Activated naive CD4-positive, alpha-beta T cell treated with anti-CD3 and anti-CD28 coated beads for 36 hours (primary cell): ENCODE measurements at regions not wholly inside any gene's neighbourhood (a gene's known extent, or its start where the extent isn't known, plus 50 kb on each side); places are given as distances from the start of the nearest gene placed in this dataset.

ENCODE experiments used
- CTCF ChIA-PET: fragments of 350-600 bp; sonication (Branson Sonifier 250); formaldehyde crosslinking; loops from one replicate; lab custom pipeline; 2021; ENCODE audit warnings: antibody characterized with exemption; lab: Charles Lee
- DNase-seq: peaks from one replicate; pipeline ENCODE4 v3.0.0-alpha.2; 2020
- H3K27ac Mint-ChIP-seq: one replicate; pipeline ENCODE4 v1.8.0; 2021; ENCODE audit warnings: mild to moderate bottlenecking, mixed read lengths
- H3K27me3 Mint-ChIP-seq: one replicate; pipeline ENCODE4 v1.8.0; 2021; ENCODE audit warnings: low read depth, mixed read lengths
- H3K36me3 Mint-ChIP-seq: one replicate; pipeline ENCODE4 v1.8.0; 2021; ENCODE audit warnings: low read depth, mixed read lengths
- H3K4me1 Mint-ChIP-seq: one replicate; pipeline ENCODE4 v1.8.0; 2021; ENCODE audit warnings: low read depth, mixed read lengths
- H3K4me3 Mint-ChIP-seq: one replicate; pipeline ENCODE4 v1.8.0; 2021; ENCODE audit warnings: mild to moderate bottlenecking, moderate library complexity, mixed read lengths
- H3K9me3 Mint-ChIP-seq: one replicate; pipeline ENCODE4 v1.8.0; 2021; ENCODE audit warnings: mixed read lengths
- intact Hi-C: fragments of 100-400 bp; cut with micrococcal nuclease; formaldehyde crosslinking; loops from one replicate; pipeline ENCODE4 v1.15.1; 2023

DNA sequence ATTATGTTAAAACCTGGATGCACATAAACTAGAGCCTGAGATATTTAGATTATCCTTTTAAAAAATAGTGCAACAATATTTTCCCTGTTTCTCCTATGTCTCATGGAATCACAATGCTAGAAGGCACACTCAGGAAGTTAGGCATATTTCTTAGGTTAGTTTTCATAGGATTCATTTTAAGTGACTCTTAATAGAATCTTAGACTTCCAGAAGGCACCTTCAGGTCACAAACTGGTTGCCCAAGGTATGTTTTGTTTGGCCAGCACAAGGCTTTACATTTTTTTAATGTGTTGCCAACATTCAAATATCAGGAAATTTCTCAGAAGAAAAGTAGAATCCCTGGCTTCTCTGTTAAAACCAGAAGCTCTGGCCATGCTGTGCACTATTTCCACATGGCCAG lies 129.3 kb downstream of the LNPK start:
- H3K9me3 Mint-ChIP-seq, result no peaks in the 10 kb centered on the region
- H3K27me3 Mint-ChIP-seq, result peaks cover 10% of the 10 kb centered on the region
- H3K36me3 Mint-ChIP-seq, result no peaks in the 10 kb centered on the region
- no peak for DNase-seq
- CTCF ChIA-PET, result interaction anchor here (0.7 kb wide), 1 partner anchor 8 kb away, joined by 3 read pairs; no protein-coding TSS in a partner anchor
- no peak overlapping the region for H3K27ac Mint-ChIP-seq
- H3K4me1 Mint-ChIP-seq, result no peaks in the 10 kb centered on the region
- intact Hi-C loops, result no loop called here
- H3K4me3 Mint-ChIP-seq, result no peak overlapping the region

DNA sequence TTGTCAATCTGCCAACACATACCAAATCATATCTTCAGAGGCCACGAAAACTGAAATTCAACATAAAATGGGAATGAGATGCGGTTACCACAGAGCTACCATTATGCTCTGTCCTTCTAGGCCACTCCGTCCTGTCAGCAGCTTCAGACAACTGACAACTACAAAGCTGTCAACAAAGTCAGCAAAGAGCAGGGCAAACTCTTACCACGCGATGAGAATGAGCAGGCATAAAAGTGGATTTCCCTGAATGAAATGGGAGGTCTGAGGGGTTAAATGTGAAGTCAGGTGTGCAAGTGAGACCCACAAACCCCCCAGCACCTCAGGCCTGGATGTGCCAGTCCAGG lies 130.1 kb downstream of the LNPK start:
- intact Hi-C loops, result no loop called here
- H3K4me3 Mint-ChIP-seq, result no peak overlapping the region
- H3K27me3 Mint-ChIP-seq, result peaks cover 9% of the 10 kb centered on the region
- CTCF ChIA-PET, result no interaction called here
- no peaks in the 10 kb centered on the region for H3K4me1 Mint-ChIP-seq
- no peaks in the 10 kb centered on the region for H3K9me3 Mint-ChIP-seq
- H3K27ac Mint-ChIP-seq, result no peak overlapping the region
- DNase-seq, result no peak
- H3K36me3 Mint-ChIP-seq, result no peaks in the 10 kb centered on the region

DNA sequence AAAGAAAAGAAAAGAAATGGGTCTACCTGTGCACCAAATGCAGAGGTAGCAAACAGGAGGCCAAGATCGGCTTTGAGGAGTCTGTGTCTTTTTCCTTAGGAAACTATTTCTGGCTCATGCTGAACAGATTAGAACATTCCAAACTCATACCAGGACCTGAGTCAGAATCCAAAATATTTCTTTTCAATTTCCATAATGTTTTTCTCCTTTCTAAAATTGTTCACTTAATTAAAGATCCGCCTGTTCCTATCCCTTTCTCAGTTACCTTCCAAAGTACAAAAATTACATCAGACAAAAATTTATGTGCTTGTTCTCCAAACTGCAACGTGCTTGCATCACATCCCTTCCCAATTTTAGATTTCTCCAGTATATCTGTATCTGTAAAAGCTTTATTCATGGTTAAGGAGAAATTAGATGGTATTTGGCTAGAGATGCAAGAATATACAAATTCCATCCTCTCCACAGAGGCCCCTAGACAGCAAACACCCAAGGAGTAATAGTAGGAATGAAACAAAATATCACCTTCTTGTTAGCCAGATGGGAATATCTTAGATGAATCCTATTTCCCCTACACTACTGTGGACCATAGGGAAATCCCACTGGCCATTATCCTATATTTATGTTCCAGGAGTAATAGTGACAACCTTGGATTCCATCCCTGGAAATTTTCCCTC lies 130.6 kb downstream of the LNPK start:
- no peaks in the 10 kb centered on the region for H3K4me1 Mint-ChIP-seq

DNA sequence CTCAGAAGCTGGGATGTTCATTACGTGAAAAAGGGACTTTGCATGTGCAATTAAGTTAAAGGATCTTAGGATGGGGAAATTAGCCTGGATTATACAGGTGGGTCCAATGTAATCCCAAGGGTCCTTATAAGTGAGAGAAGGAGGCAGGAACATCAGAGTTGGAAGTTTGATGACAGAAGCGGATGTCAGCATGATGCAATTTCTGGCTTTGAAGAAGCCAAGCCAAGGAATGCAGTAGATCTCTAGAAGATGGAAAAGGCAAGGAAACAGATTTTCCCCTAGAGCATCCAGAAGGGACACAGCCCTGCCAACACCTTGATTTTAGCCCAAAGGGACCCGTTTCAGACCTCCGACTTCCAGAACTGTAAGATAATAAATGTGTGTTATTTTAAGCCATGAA lies 136.4 kb downstream of the LNPK start:
- Mint-ChIP-seq H3K9me3 (no peaks in the 10 kb centered on the region), H3K36me3 (no peaks in the 10 kb centered on the region), H3K27me3 (peaks cover 10% of the 10 kb centered on the region), H3K4me1 (no peaks in the 10 kb centered on the region), H3K27ac (no peak overlapping the region), H3K4me3 (no peak overlapping the region)
- intact Hi-C loops, result no loop called here
- DNase-seq, result no peak
- CTCF ChIA-PET, result no interaction called here

More for the DNA sequence above, 130.6 kb downstream of the LNPK start:
- Mint-ChIP-seq H3K9me3 (no peaks in the 10 kb centered on the region), H3K36me3 (no peaks in the 10 kb centered on the region), H3K4me3 (no peak overlapping the region), H3K27ac (no peak overlapping the region), H3K27me3 (peaks cover 9% of the 10 kb centered on the region)
- no peak for DNase-seq
- CTCF ChIA-PET, result no interaction called here
- intact Hi-C loops, result no loop called here

DNA sequence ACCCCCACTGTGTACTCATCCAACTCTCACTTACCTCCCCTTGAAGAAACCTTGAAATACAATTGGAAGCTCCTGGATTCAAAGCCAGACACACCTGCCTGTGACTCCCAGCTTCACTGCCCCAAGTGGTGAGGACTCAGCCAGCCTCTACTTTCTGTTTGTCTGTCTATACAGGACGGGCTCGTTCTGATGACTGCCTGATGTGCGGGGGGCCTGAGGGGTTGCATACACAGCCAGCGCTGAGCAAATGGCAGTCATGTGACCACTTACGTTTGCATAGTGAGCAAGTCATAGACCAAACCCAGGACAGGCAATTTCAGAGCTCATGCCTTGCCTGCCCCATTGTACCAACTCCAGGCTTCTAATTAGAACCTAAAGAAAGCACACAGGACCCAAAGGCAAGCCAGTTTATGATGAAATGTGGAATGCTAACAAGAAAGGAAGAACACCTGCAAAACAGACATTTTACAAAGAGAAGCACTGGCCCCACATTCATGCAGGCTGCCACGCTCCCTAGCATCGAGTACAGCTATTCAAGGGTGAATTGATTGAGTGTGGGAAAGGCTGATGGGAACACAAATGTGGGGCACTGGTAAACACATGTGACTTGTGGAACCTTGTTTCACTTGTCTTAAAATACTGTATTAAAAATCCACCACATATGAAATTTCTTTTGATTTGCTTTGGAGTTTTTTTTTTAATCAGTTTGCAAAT lies 137.8 kb downstream of the LNPK start:
- Mint-ChIP-seq H3K36me3 (no peaks in the 10 kb centered on the region), H3K27ac (no peak overlapping the region), H3K9me3 (no peaks in the 10 kb centered on the region), H3K4me1 (no peaks in the 10 kb centered on the region), H3K4me3 (no peak overlapping the region), H3K27me3 (peaks cover 15% of the 10 kb centered on the region)
- DNase-seq, result no peak
- intact Hi-C loops, result no loop called here
- CTCF ChIA-PET, result interaction anchor here (1.1 kb wide), 1 partner anchor 9 kb away, joined by 3 read pairs; no protein-coding TSS in a partner anchor

DNA sequence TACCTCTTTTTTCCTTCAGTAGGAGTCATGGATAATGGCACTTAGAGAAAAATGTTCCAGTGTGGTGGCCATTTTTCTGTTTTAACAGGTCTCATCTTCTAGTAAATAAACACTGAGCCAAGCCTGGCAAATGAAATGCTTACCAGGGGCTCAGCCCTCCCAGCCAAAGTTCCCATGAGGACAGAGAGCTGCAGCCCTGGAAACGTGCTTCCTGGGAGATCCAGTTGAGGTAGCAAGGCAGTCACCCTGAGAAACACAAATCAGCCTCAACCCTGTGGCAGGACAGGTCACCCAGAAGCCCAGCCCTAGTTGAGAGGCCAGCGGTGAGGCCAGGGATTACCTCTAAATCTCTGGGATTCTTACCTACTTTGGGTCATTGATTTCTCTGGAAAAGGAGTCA lies 140.1 kb downstream of the LNPK start:
- CTCF ChIA-PET, result no interaction called here
- Mint-ChIP-seq H3K27me3 (peaks cover 22% of the 10 kb centered on the region), H3K27ac (no peak overlapping the region), H3K36me3 (no peaks in the 10 kb centered on the region), H3K4me1 (no peaks in the 10 kb centered on the region), H3K9me3 (no peaks in the 10 kb centered on the region), H3K4me3 (no peak overlapping the region)
- intact Hi-C loops, result no loop called here
- DNase-seq, result no peak

DNA sequence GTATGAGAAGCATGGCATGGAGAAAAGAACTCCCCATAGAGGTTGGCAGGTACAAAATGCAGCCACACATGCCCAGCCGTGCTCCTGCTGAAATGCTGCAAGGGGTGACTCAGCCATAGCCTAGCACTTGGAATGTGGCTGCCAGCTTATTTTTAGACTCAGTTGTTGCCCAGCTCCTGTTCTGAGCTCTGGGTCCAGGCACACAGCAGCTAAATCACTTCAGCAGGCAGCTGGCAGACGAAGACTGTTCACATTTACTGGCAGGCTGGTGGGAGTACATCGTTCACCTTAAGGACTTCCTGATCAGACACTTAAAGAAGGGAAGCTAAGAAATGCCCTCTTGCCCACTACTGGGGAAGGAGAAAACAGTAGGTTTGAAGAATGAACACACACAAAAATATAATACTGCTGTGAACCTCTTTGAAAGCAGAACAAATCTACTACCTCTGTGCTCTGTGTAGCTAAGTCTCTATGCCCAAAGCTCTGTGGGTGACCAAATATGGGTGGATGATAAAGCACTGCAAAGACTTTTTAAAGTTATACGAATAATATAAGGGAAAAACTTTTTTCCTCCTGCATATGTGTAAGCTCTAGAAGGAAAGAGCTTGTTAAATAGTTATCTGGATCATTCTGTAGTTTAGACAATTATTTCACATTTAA lies 146.1 kb downstream of the LNPK start:
- intact Hi-C loops, result loop anchor here (5.0 kb wide), 1 partner anchor 456 kb away; no protein-coding TSS in a partner anchor
- CTCF ChIA-PET, result no interaction called here
- H3K27me3 Mint-ChIP-seq, result peaks cover 14% of the 10 kb centered on the region

DNA sequence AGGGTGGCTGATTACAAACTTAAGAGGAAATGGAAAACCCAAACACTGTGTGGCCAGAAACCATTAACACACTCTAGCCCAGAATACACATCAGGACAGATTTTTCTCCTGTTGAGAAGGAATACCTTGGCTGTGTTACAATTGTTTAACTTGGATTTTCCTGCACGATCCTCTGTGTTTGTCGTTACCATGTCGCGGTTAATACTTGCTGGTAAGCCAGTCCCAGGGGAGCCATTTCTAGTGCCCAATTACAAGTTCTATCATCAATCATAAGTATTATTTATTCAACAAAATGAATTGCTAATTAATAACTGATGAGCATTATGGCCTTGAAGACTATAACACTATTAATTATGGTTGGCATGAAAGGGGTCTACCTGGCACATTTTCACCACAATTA lies 146.8 kb downstream of the LNPK start:
- DNase-seq, result no peak
- no peaks in the 10 kb centered on the region for H3K9me3 Mint-ChIP-seq
- intact Hi-C loops, result loop anchor here (5.0 kb wide), 1 partner anchor 457 kb away; no protein-coding TSS in a partner anchor
- H3K36me3 Mint-ChIP-seq, result no peaks in the 10 kb centered on the region
- CTCF ChIA-PET, result no interaction called here
- no peak overlapping the region for H3K27ac Mint-ChIP-seq
- H3K4me3 Mint-ChIP-seq, result no peak overlapping the region
- H3K4me1 Mint-ChIP-seq, result no peaks in the 10 kb centered on the region
- H3K27me3 Mint-ChIP-seq, result peaks cover 16% of the 10 kb centered on the region

More for the DNA sequence above, 146.1 kb downstream of the LNPK start:
- Mint-ChIP-seq H3K9me3 (no peaks in the 10 kb centered on the region), H3K4me3 (no peak overlapping the region), H3K4me1 (no peaks in the 10 kb centered on the region), H3K36me3 (no peaks in the 10 kb centered on the region), H3K27ac (no peak overlapping the region)
- no peak for DNase-seq

DNA sequence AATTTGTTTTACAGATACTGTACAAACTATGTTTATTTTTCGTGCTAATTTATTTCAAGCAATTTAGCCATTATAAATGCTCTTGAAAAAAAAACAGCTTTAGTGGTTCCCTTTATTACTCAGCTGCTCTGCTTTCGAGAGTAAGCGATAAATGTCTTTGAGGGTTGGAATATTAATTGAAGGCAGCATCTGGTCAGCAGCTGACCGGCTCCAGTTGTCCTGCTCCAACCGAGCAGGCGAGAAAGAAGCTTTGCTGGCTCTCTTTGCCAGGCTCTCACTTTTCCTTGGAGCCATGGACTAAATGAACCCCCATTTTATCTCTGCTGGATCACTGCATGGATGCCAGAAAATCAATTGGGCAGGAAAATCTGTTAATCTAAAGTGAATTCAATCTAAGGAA lies 147.4 kb downstream of the LNPK start:
- Mint-ChIP-seq H3K4me1 (no peaks in the 10 kb centered on the region), H3K4me3 (no peak overlapping the region), H3K36me3 (no peaks in the 10 kb centered on the region), H3K27me3 (peaks cover 12% of the 10 kb centered on the region), H3K27ac (no peak overlapping the region), H3K9me3 (no peaks in the 10 kb centered on the region)
- intact Hi-C loops, result loop anchor here (5.0 kb wide), 1 partner anchor 458 kb away; no protein-coding TSS in a partner anchor
- no peak for DNase-seq
- CTCF ChIA-PET, result interaction anchor here (0.6 kb wide), 1 partner anchor 301 kb away, joined by 3 read pairs; no protein-coding TSS in a partner anchor

DNA sequence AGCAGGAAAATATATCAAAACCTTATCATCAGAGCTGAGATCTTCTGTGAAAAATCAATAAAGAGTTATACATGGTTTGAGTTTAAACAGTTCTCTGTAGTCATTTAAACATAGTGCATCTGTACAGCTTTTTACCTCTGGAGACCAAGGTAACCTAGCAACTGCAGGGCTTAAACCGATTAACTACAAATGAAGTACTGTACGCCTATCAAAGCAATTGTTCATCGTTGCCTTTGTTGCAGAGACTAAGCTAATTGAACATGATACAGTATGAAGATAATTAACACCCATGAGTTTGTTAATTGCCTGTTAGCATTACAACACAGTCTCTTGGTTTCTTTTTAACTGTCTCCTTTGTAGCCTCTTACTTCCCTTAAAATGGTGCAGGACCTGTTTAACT lies 147.9 kb downstream of the LNPK start:
- no peaks in the 10 kb centered on the region for H3K36me3 Mint-ChIP-seq

DNA sequence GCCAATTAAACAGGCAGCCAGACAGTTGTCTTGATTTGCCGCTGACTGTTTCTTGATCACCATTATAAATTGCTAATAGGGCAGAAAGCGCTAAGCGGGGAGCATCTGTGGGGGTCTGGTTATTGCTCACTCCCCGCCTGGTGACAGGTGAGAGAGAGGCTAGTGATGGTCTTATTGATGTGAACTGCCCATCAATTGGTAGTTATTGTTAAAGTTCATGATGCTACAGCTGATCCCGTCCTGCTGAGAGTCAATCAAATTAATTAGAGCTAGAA lies 148.5 kb downstream of the LNPK start:
- Mint-ChIP-seq H3K4me1 (no peaks in the 10 kb centered on the region), H3K36me3 (no peaks in the 10 kb centered on the region), H3K9me3 (no peaks in the 10 kb centered on the region), H3K27ac (no peak overlapping the region), H3K4me3 (no peak overlapping the region), H3K27me3 (peaks cover 12% of the 10 kb centered on the region)
- CTCF ChIA-PET, result no interaction called here
- DNase-seq, result no peak
- intact Hi-C loops, result no loop called here

More for the DNA sequence above, 147.9 kb downstream of the LNPK start:
- intact Hi-C loops, result no loop called here
- H3K27me3 Mint-ChIP-seq, result peaks cover 13% of the 10 kb centered on the region
- H3K9me3 Mint-ChIP-seq, result no peaks in the 10 kb centered on the region
- H3K4me1 Mint-ChIP-seq, result no peaks in the 10 kb centered on the region
- DNase-seq, result no peak
- no peak overlapping the region for H3K4me3 Mint-ChIP-seq
- CTCF ChIA-PET, result interaction anchor here (0.6 kb wide), 1 partner anchor 302 kb away, joined by 3 read pairs; no protein-coding TSS in a partner anchor
- H3K27ac Mint-ChIP-seq, result no peak overlapping the region

DNA sequence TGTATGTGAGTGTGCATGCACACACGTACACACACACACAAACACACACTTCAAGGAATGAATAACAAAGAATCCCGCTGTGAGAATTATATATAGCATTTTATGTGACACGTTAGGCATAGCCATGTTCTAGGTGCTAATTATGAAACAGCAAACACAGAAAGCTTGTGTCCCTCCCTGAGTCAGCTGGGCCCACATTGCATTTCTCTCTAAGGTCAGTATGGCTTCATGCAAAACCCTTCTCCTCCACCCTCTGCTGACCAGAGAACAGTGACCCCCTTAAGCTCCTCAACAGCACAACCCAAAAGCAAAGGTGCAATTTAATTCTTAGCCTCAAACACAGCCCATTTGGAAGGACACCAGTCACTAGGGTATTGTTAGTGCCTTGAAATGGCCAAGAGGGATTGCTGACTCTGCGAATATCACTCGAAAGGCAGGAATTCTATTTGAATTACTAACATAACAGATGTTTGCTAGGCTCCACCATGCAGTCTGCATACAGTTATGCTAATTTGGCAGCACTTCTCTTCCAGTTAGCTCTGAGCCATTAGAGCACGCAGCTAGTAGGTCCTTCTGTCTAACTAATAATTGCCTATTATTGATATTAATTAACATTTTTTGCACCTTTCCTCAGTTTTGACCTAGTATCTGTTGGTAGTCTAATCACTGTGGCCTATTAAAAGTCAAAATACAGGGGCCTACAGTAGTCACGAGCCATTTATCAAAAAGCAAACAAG lies 149.0 kb downstream of the LNPK start:
- H3K27me3 Mint-ChIP-seq, result peaks cover 13% of the 10 kb centered on the region
- no peaks in the 10 kb centered on the region for H3K4me1 Mint-ChIP-seq
- intact Hi-C loops, result no loop called here
- H3K27ac Mint-ChIP-seq, result no peak overlapping the region
- CTCF ChIA-PET, result no interaction called here
- H3K36me3 Mint-ChIP-seq, result no peaks in the 10 kb centered on the region
- no peaks in the 10 kb centered on the region for H3K9me3 Mint-ChIP-seq
- no peak for DNase-seq
- no peak overlapping the region for H3K4me3 Mint-ChIP-seq
